ENCODE measurements at regions not wholly inside any gene's neighbourhood (a gene's known extent, or its start where the extent isn't known, plus 50 kb on each side); places are given as distances from the start of the nearest gene placed in this dataset.

GRCh38 chr13:27014406-27015359 is 156.9 kb downstream of the USP12 start:
- DNase-seq: no peak

GRCh38 chr13:27012482-27013197 is 159.0 kb downstream of the USP12 start:
- no peak for DNase-seq

GRCh38 chr13:27011661-27012060 is 159.9 kb downstream of the USP12 start:
- DNase-seq: peak; percentile 30

GRCh38 chr13:27008733-27009132 is 162.9 kb downstream of the USP12 start:
- no peak for DNase-seq

- peak; percentile 23 for DNase-seq
These were observed 164.4 kb downstream of the USP12 start for GRCh38 chr13:27007166-27007565.

- peak; percentile 49 for DNase-seq
These were observed 165.0 kb downstream of the USP12 start for GRCh38 chr13:27006519-27007161.

- peak; percentile 32 for DNase-seq
These were observed 165.6 kb downstream of the USP12 start for GRCh38 chr13:27005976-27006518.

- DNase-seq: no peak
These were observed 166.1 kb downstream of the USP12 start for GRCh38 chr13:27005556-27005955.

- no peak for DNase-seq
These were observed 166.7 kb downstream of the USP12 start for GRCh38 chr13:27004866-27005265.

GRCh38 chr13:27004326-27004725 is 167.3 kb downstream of the USP12 start:
- no peak for DNase-seq

- no peak for DNase-seq
These were observed 169.9 kb downstream of the USP12 start for GRCh38 chr13:27001705-27002104.

GRCh38 chr13:27000686-27001085 is 170.9 kb downstream of the USP12 start:
- DNase-seq: no peak

- no peak for DNase-seq
These were observed 172.1 kb downstream of the USP12 start for GRCh38 chr13:26999499-26999898.

- no peak for DNase-seq
These were observed 173.3 kb downstream of the USP12 start for GRCh38 chr13:26998292-26998691.

GRCh38 chr13:26996965-26997752 is 174.5 kb downstream of the USP12 start:
- no peak for DNase-seq

GRCh38 chr13:26995159-26995558 is 176.5 kb downstream of the USP12 start:
- no peak for DNase-seq

GRCh38 chr13:26993780-26994179 is 177.8 kb downstream of the USP12 start:
- no peak for DNase-seq

GRCh38 chr13:26992951-26993719 is 178.5 kb downstream of the USP12 start:
- no peak for DNase-seq

GRCh38 chr13:26991508-26992181 is 180.0 kb downstream of the USP12 start:
- DNase-seq: no peak

- no peak for DNase-seq
These were observed 181.5 kb downstream of the USP12 start for GRCh38 chr13:26989957-26990713.

All from activated CD8-positive, alpha-beta memory T cell treated with anti-CD3 and anti-CD28 coated beads, Interleukin-2, amount 50 U/mL, for 48 hours (primary cell).